ENCODE measurements at regions not wholly inside any gene's neighbourhood (a gene's known extent, or its start where the extent isn't known, plus 50 kb on each side); places are given as distances from the start of the nearest gene placed in this dataset.
"Not testable (repeated sequence)": the region's sequence is repeated elsewhere in the genome, so short reads cannot be mapped to it uniquely, and the experiment has no call there.

DNA sequence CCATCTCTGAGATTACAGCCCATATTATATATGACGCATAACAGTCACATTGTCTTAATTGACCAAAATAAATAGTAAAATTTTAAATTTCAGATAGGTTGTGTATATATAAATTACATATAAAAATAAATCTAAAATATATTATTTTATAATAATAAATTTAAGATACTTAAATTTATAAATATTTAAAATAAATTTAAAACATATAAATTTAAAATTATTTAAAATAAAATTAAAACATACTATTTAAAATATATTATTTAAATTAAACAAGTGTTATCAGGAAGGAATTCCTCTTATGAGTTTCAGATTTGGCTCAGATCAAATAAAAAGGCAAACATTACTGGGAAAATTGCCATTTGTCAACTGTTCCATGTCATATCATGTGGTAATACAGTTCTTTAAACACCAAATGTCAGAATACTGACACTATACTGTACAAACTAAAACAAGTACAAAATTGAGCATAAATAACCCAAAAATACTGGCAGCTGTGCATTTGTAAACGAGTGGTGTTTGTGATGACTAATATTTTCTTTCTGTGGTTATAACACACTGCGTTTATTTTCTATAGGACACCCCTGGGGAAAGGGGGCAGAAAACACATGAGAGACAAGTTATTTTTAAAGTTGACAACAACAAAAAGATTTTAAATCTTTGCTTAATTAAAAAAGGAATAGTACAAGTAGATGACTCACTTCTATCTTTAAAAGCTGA, 71.3 kb upstream of the DGKB start:
- Histone ChIP-seq H3K4me1 (ENCODE audit: insufficient read depth, low read length) (no peaks in the 10 kb centered on the region), H3K9me3 (ENCODE audit: control insufficient read depth, insufficient read depth, low read length) (no peaks in the 10 kb centered on the region), H3K9ac (ENCODE audit: low read depth, low read length) (no peak overlapping the region), H3K36me3 (ENCODE audit: insufficient read depth, low read length) (no peaks in the 10 kb centered on the region)

DNA sequence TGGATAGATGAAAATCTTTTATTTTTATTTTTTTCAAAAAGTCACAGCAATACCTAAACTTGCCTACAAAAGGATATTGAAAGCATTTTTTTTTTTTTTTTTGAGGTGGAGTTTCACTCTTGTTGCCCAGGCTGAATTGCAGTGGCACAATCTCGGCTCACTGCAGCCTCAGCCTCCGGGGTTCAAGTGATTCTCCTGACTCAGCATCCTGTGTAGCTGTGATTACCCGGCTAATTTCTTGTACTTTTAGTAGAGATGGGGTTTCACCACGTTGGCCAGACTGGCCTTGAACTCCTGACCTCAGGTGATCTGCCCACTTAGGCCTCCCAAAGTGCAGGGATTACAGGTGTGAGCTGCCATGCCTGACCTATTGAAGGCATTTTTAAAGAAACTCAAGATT, 69.1 kb upstream of the DGKB start:
- H3K9me3 ChIP-seq (ENCODE audit: control insufficient read depth, insufficient read depth, low read length); H3K4me1 ChIP-seq (ENCODE audit: insufficient read depth, low read length); H3K9ac ChIP-seq (ENCODE audit: low read depth, low read length); H3K36me3 ChIP-seq (ENCODE audit: insufficient read depth, low read length): not testable (repeated sequence)

DNA sequence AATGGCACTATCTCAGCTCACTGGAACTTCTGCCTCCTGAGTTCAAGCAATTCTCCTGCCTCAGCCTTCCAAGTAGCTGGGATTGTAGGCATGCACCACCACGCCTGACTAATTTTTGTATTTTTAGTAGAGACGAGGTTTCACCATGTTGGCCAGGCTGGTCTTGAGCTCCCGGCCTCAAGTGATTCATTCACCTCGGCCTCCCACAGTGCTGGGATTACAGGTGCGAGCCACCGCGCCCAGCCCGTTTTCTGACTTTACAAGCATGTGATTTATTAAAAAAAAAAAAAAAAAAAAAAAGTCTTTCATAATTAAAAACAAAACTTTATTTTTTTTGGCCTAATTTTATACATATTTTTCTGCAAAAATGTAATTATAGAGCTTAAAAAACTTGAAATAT, 64.8 kb upstream of the DGKB start:
- H3K4me1 ChIP-seq (ENCODE audit: insufficient read depth, low read length); H3K9ac ChIP-seq (ENCODE audit: low read depth, low read length); H3K36me3 ChIP-seq (ENCODE audit: insufficient read depth, low read length); H3K9me3 ChIP-seq (ENCODE audit: control insufficient read depth, insufficient read depth, low read length): not testable (repeated sequence)

DNA sequence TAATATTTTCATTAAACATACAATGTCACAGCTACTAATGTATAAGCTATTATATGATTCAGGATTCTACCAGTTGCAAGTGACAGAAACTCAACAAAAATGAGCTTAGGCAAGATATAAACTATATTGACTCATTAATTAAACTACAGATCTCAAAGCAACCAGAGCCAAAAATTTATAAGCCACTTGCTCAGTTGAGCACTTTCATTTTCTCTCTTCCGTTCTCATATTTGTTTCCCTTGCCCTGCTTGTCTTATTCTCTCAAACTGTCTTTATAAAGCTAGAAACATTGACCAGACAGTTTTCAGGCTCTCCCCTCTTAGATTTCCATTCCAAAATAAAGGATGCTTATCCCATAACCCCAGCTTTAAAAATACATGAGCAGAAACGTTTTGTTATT, 60.2 kb upstream of the DGKB start:
- Histone ChIP-seq H3K9me3 (ENCODE audit: control insufficient read depth, insufficient read depth, low read length) (no peaks in the 10 kb centered on the region), H3K4me1 (ENCODE audit: insufficient read depth, low read length) (no peaks in the 10 kb centered on the region), H3K9ac (ENCODE audit: low read depth, low read length) (no peak overlapping the region), H3K36me3 (ENCODE audit: insufficient read depth, low read length) (no peaks in the 10 kb centered on the region)

DNA sequence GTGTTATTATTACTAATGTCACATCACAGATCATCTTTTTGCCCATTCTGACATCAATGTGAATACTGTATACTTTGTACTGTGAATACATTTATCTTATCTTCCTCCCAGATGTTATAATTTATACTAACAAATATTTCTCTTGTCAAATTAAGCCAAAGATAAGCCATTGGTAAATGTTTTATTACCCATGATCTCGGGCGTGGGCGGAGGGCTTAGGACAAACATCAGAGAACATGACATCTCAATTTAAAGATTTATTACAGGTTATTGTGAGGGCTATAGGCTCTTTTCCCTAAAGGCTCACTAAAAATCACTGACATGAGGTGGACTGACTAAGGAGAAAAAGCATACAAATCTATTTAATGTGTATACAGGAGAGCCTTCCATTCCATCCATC, 58.2 kb upstream of the DGKB start:
- H3K9ac ChIP-seq (ENCODE audit: low read depth, low read length), result no peak overlapping the region
- H3K4me1 ChIP-seq (ENCODE audit: insufficient read depth, low read length), result no peaks in the 10 kb centered on the region
- no peaks in the 10 kb centered on the region for H3K36me3 ChIP-seq (ENCODE audit: insufficient read depth, low read length)
- H3K9me3 ChIP-seq (ENCODE audit: control insufficient read depth, insufficient read depth, low read length), result no peaks in the 10 kb centered on the region

DNA sequence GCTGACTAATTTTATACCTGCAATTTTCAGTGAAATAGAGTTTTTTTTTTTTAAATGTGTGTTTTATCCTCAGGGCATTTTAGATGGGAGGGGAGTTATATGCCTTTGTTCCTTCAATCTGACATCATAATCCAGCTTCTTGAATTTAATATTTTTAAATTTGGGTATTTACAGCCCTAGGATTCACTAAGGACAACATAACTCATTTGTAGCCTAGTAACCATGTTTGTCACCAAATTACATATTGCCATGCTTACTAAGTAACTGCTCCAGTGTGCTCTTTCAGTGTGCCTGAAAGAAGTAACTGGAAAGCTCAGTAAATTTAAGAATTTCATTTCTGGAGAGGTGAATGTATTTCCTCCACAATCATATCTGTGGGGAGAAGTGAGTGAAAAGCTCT, 56.8 kb upstream of the DGKB start:
- Histone ChIP-seq H3K4me1 (ENCODE audit: insufficient read depth, low read length) (no peaks in the 10 kb centered on the region), H3K9ac (ENCODE audit: low read depth, low read length) (no peak overlapping the region), H3K9me3 (ENCODE audit: control insufficient read depth, insufficient read depth, low read length) (no peaks in the 10 kb centered on the region), H3K36me3 (ENCODE audit: insufficient read depth, low read length) (no peaks in the 10 kb centered on the region)

DNA sequence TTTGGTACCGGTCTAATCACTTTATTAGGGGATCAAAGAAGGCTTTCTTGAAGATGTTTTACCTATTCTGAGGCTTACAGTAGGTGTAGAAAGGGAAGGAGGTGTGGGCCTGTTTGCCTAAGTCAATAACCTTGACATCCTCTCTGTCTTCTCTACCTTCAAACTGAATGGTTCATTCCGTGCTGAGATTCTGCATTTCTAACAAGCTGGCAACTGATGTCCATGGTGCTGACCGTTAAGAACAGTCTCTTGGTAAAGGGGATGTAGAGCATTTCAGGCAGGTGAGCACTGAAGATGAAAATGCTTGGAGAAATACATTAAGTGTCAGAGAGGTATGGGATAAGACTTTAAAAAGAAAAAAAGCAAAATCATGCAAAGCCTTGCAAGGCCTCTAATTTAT, 51.5 kb upstream of the DGKB start:
- Histone ChIP-seq H3K4me1 (ENCODE audit: insufficient read depth, low read length) (no peaks in the 10 kb centered on the region), H3K9ac (ENCODE audit: low read depth, low read length) (no peak overlapping the region), H3K9me3 (ENCODE audit: control insufficient read depth, insufficient read depth, low read length) (no peaks in the 10 kb centered on the region), H3K36me3 (ENCODE audit: insufficient read depth, low read length) (no peaks in the 10 kb centered on the region)
